NB4 (cell line): ENCODE measurements at regions not wholly inside any gene's neighbourhood (a gene's known extent, or its start where the extent isn't known, plus 50 kb on each side); places are given as distances from the start of the nearest gene placed in this dataset.

Experiments used
- CTCF ChIP-seq: IDR thresholded peaks from one replicate; pipeline ENCODE4 v1.5.1; 2012; ENCODE audit warnings: low read depth, low read length
- MYC ChIP-seq: IDR thresholded peaks from 2 replicates; pipeline ENCODE4 v1.6.1; 2011; ENCODE audit warnings: low read depth, low read length
- POLR2A ChIP-seq: IDR thresholded peaks from 2 replicates; pipeline ENCODE4 v1.6.1; 2011; ENCODE audit warnings: mild to moderate bottlenecking; ENCODE audit not compliant: insufficient read length; ENCODE audit errors: extremely low read depth

- no peak for TF ChIP-seq CTCF
- no peak for TF ChIP-seq POLR2A
- no peak for TF ChIP-seq MYC
These were observed 491.1 kb downstream of the KIF4B start for GRCh38 chr5:155504606-155505005.
